Endodermal cell (in vitro differentiated cells): ENCODE measurements at regions not wholly inside any gene's neighbourhood (a gene's known extent, or its start where the extent isn't known, plus 50 kb on each side); places are given as distances from the start of the nearest gene placed in this dataset.
"Not testable (repeated sequence)": the region's sequence is repeated elsewhere in the genome, so short reads cannot be mapped to it uniquely, and the experiment has no call there.

Source experiments
- DNase-seq: peaks from one replicate; pipeline ENCODE4 v3.0.0-alpha.2; 2017
- H3K27ac ChIP-seq: 2 replicates; pipeline ENCODE4 v1.5.1; 2013; ENCODE audit warnings: mild to moderate bottlenecking, low read depth, low read length, moderate library complexity
- H3K27me3 ChIP-seq: 2 replicates; pipeline ENCODE4 v1.6.1; 2013; ENCODE audit warnings: mild to moderate bottlenecking, low read length, moderate library complexity; ENCODE audit not compliant: insufficient read depth, control insufficient read depth, poor library complexity, severe bottlenecking
- H3K36me3 ChIP-seq: 2 replicates; pipeline ENCODE4 v1.7.0; 2013; ENCODE audit warnings: mild to moderate bottlenecking, low read length, moderate library complexity; ENCODE audit not compliant: control insufficient read depth, insufficient read depth
- H3K4me1 ChIP-seq: one replicate; pipeline ENCODE4 v1.7.0; 2013; ENCODE audit warnings: low read length; ENCODE audit not compliant: control insufficient read depth, insufficient read depth
- H3K4me3 ChIP-seq: 2 replicates; pipeline ENCODE4 v1.5.1; 2013; ENCODE audit warnings: mild to moderate bottlenecking, low read length, moderate library complexity
- H3K9ac ChIP-seq: 2 replicates; pipeline ENCODE4 v1.6.1; 2013; ENCODE audit warnings: mild to moderate bottlenecking, low read length, moderate library complexity; ENCODE audit not compliant: poor library complexity, severe bottlenecking; ENCODE audit errors: extremely low read depth
- H3K9me3 ChIP-seq: 2 replicates; pipeline ENCODE4 v1.6.1; 2013; ENCODE audit warnings: mild to moderate bottlenecking, low read length, moderate library complexity; ENCODE audit not compliant: control insufficient read depth
- H3K27ac Mint-ChIP-seq: 2 replicates; pipeline ENCODE4 v1.8.0; 2020; ENCODE audit warnings: mixed read lengths
- H3K27me3 Mint-ChIP-seq: 2 replicates; pipeline ENCODE4 v1.8.0; 2021; ENCODE audit warnings: mild to moderate bottlenecking, mixed read lengths; ENCODE audit not compliant: insufficient read depth
- H3K36me3 Mint-ChIP-seq: 2 replicates; pipeline ENCODE4 v1.8.0; 2020; ENCODE audit warnings: low read depth, mixed read lengths
- H3K4me1 Mint-ChIP-seq: 2 replicates; pipeline ENCODE4 v1.8.0; 2020; ENCODE audit warnings: mixed read lengths
- H3K4me3 Mint-ChIP-seq: 2 replicates; pipeline ENCODE4 v1.8.0; 2020; ENCODE audit warnings: mild to moderate bottlenecking, moderate library complexity, mixed read lengths
- H3K9me3 Mint-ChIP-seq: 2 replicates; pipeline ENCODE4 v1.8.0; 2020; ENCODE audit warnings: mild to moderate bottlenecking, mixed read lengths
- CTCF ChIP-seq: fragments of 200-600 bp; sonication (generic); conservative IDR thresholded peaks from 2 replicates; pipeline ENCODE4 v1.5.0; 2021; ENCODE audit warnings: antibody characterized with exemption, mild to moderate bottlenecking
- WGBS, 2 experiments: methylation state at CpG; one replicate each; pipeline versions ENCODE4 v1.1.5 to v1.1.7; 2013; ENCODE audit warnings: missing lambda C conversion rate in 2 of 2, mixed read lengths in 1 of 2; ENCODE audit not compliant: insufficient coverage in 1 of 2, insufficient read length in 1 of 2; 5-methylcytosine and 5-hydroxymethylcytosine counted together

GRCh38 chrX:90222620-90223019 lies 300.9 kb downstream of the TGIF2LX start:
- H3K4me3 ChIP-seq, H3K27me3 Mint-ChIP-seq, H3K36me3 Mint-ChIP-seq, H3K9me3 ChIP-seq, H3K9me3 Mint-ChIP-seq, H3K36me3 ChIP-seq, H3K27me3 ChIP-seq, H3K4me1 Mint-ChIP-seq, H3K4me1 ChIP-seq, H3K9ac ChIP-seq, H3K27ac ChIP-seq, H3K4me3 Mint-ChIP-seq, H3K27ac Mint-ChIP-seq: not testable (repeated sequence)
- TF ChIP-seq CTCF: peak; percentile 60
- 80% methylated on average over 1 of the region's 4 CpGs; no CpG with 5 or more reads in 1 of the 2 experiments for WGBS, 2 experiments
- peak; percentile 57 for DNase-seq

- not testable (repeated sequence) for H3K4me3 ChIP-seq, H3K4me3 Mint-ChIP-seq, DNase-seq, H3K27me3 Mint-ChIP-seq, H3K9me3 ChIP-seq, H3K9ac ChIP-seq, H3K27ac Mint-ChIP-seq, H3K4me1 Mint-ChIP-seq, H3K27me3 ChIP-seq, H3K36me3 ChIP-seq, H3K9me3 Mint-ChIP-seq, H3K36me3 Mint-ChIP-seq, H3K27ac ChIP-seq, H3K4me1 ChIP-seq
- WGBS, 2 experiments: no CpG with 5 or more reads among the region's 5 CpGs
Observed at GRCh38 chrX:90271645-90272044, 349.9 kb downstream of the TGIF2LX start.
